ENCODE measurements at regions not wholly inside any gene's neighbourhood (a gene's known extent, or its start where the extent isn't known, plus 50 kb on each side); places are given as distances from the start of the nearest gene placed in this dataset.
"Not testable (repeated sequence)": the region's sequence is repeated elsewhere in the genome, so short reads cannot be mapped to it uniquely, and the experiment has no call there.

- DNase-seq: no peak
- WGBS (ENCODE audit: insufficient coverage, low lambda C conversion rate): 88% methylated on average over 1 of the region's 7 CpGs
- Histone ChIP-seq H3K27me3 (ENCODE audit: control insufficient read depth, insufficient read depth, low read length) (peaks cover 8% of the 10 kb centered on the region), H3K9me3 (ENCODE audit: control insufficient read depth, low read depth, low read length) (no peaks in the 10 kb centered on the region), H3K27ac (ENCODE audit: low read length) (no peak overlapping the region), H3K36me3 (ENCODE audit: control insufficient read depth, insufficient read depth, low read length) (no peaks in the 10 kb centered on the region), H3K4me1 (ENCODE audit: control insufficient read depth, insufficient read depth, low read length) (no peaks in the 10 kb centered on the region), H3K4me3 (ENCODE audit: low read length) (no peak overlapping the region)
Measured at GRCh38 chr3:55144015-55144673, 216.3 kb upstream of the LRTM1 start.

- no peak overlapping the region for H3K27ac ChIP-seq (ENCODE audit: low read length)
- no peaks in the 10 kb centered on the region for H3K4me1 ChIP-seq (ENCODE audit: control insufficient read depth, insufficient read depth, low read length)
- H3K36me3 ChIP-seq (ENCODE audit: control insufficient read depth, insufficient read depth, low read length): no peaks in the 10 kb centered on the region
- H3K4me3 ChIP-seq (ENCODE audit: low read length): no peak overlapping the region
- H3K9me3 ChIP-seq (ENCODE audit: control insufficient read depth, low read depth, low read length): no peaks in the 10 kb centered on the region
- no CpG with 5 or more reads among the region's 2 CpGs for WGBS (ENCODE audit: insufficient coverage, low lambda C conversion rate)
- peaks cover 6% of the 10 kb centered on the region for H3K27me3 ChIP-seq (ENCODE audit: control insufficient read depth, insufficient read depth, low read length)
- no peak for DNase-seq
Measured at GRCh38 chr3:55143336-55143735, 215.5 kb upstream of the LRTM1 start.

DNA sequence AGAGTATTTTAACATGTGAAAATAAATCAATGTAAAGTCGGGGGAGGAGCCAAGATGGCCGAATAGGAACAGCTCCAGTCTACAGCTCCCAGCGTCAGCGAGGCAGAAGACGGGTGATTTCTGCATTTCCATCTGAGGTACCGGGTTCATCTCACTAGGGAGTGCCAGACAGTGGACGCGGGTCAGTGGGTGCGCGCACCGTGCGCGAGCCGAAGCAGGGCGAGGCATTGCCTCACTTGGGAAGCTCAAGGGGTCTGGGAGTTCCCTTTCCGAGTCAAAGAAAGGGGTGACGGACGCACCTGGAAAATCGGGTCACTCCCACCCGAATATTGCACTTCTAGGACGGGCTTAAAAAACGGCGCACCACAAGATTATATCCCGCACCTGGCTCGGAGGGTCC lies 208.4 kb upstream of the LRTM1 start:
- not testable (repeated sequence) for H3K36me3 ChIP-seq (ENCODE audit: control insufficient read depth, insufficient read depth, low read length); H3K4me1 ChIP-seq (ENCODE audit: control insufficient read depth, insufficient read depth, low read length); H3K27ac ChIP-seq (ENCODE audit: low read length); DNase-seq; H3K27me3 ChIP-seq (ENCODE audit: control insufficient read depth, insufficient read depth, low read length); H3K9me3 ChIP-seq (ENCODE audit: control insufficient read depth, low read depth, low read length); H3K4me3 ChIP-seq (ENCODE audit: low read length)
- WGBS (ENCODE audit: insufficient coverage, low lambda C conversion rate): no CpG with 5 or more reads among the region's 25 CpGs

GRCh38 chr3:55128225-55128823 lies 200.5 kb upstream of the LRTM1 start:
- no CpG with 5 or more reads among the region's 8 CpGs for WGBS (ENCODE audit: insufficient coverage, low lambda C conversion rate)
- DNase-seq: no peak
- H3K4me1 ChIP-seq (ENCODE audit: control insufficient read depth, insufficient read depth, low read length): no peaks in the 10 kb centered on the region
- no peaks in the 10 kb centered on the region for H3K27me3 ChIP-seq (ENCODE audit: control insufficient read depth, insufficient read depth, low read length)
- no peak overlapping the region for H3K4me3 ChIP-seq (ENCODE audit: low read length)
- H3K27ac ChIP-seq (ENCODE audit: low read length): no peak overlapping the region
- H3K36me3 ChIP-seq (ENCODE audit: control insufficient read depth, insufficient read depth, low read length): no peaks in the 10 kb centered on the region
- H3K9me3 ChIP-seq (ENCODE audit: control insufficient read depth, low read depth, low read length): no peaks in the 10 kb centered on the region

GRCh38 chr3:55127565-55127964 lies 199.7 kb upstream of the LRTM1 start:
- Histone ChIP-seq H3K4me3 (ENCODE audit: low read length) (no peak overlapping the region), H3K27me3 (ENCODE audit: control insufficient read depth, insufficient read depth, low read length) (no peaks in the 10 kb centered on the region), H3K36me3 (ENCODE audit: control insufficient read depth, insufficient read depth, low read length) (no peaks in the 10 kb centered on the region), H3K27ac (ENCODE audit: low read length) (no peak overlapping the region), H3K4me1 (ENCODE audit: control insufficient read depth, insufficient read depth, low read length) (no peaks in the 10 kb centered on the region), H3K9me3 (ENCODE audit: control insufficient read depth, low read depth, low read length) (no peaks in the 10 kb centered on the region)
- no peak for DNase-seq
- 100% methylated on average over 1 of the region's 4 CpGs for WGBS (ENCODE audit: insufficient coverage, low lambda C conversion rate)

GRCh38 chr3:55124371-55124770 lies 196.5 kb upstream of the LRTM1 start:
- Histone ChIP-seq H3K9me3 (ENCODE audit: control insufficient read depth, low read depth, low read length) (no peaks in the 10 kb centered on the region), H3K4me1 (ENCODE audit: control insufficient read depth, insufficient read depth, low read length) (no peaks in the 10 kb centered on the region), H3K4me3 (ENCODE audit: low read length) (no peak overlapping the region), H3K27me3 (ENCODE audit: control insufficient read depth, insufficient read depth, low read length) (no peaks in the 10 kb centered on the region), H3K36me3 (ENCODE audit: control insufficient read depth, insufficient read depth, low read length) (no peaks in the 10 kb centered on the region), H3K27ac (ENCODE audit: low read length) (no peak overlapping the region)
- WGBS (ENCODE audit: insufficient coverage, low lambda C conversion rate): no CpG with 5 or more reads among the region's 4 CpGs
- DNase-seq: no peak
